Peyer's patch (tissue), 4 donors: ENCODE measurements at regions not wholly inside any gene's neighbourhood (a gene's known extent, or its start where the extent isn't known, plus 50 kb on each side); places are given as distances from the start of the nearest gene placed in this dataset.
A peak's percentile ranks its signal among the peaks of the same experiment; 100 is the strongest.

Source experiments
- DNase-seq, 3 donors: peaks; one replicate each; pipeline ENCODE4 v3.0.0-alpha.2; 2017 to 2019
- H3K27ac ChIP-seq, 4 donors: fragments of 200-600 bp; sonication (generic); one replicate each; pipeline ENCODE4 v1.5.1; 2016 to 2019
- H3K27me3 ChIP-seq, 2 donors: fragments of 200-600 bp; sonication (generic); one replicate each; pipeline ENCODE4 v1.5.1; 2019
- H3K36me3 ChIP-seq, 3 donors: fragments of 200-600 bp; sonication (generic); one replicate each; pipeline ENCODE4 v1.5.1; 2016 to 2019
- H3K4me1 ChIP-seq, 4 donors: fragments of 200-600 bp; sonication (generic); one replicate each; pipeline ENCODE4 v1.5.1; 2016 to 2019
- H3K4me3 ChIP-seq, 4 donors: fragments of 200-600 bp; sonication (generic); 1 replicate in 3 of 4; 2 replicates in 1 of 4; pipeline ENCODE4 v1.5.1; 2016 to 2019; ENCODE audit warnings: mild to moderate bottlenecking in 1 of 4
- H3K9me3 ChIP-seq, 4 donors: fragments of 200-600 bp; sonication (generic); one replicate each; pipeline ENCODE4 v1.5.1; 2016 to 2019; ENCODE audit warnings: mild to moderate bottlenecking in 1 of 4
- CTCF ChIP-seq, 6 experiments: fragments of 450-650 bp in 4 of 6; fragments of 200-600 bp in 2 of 6; sonication (generic) in 1 of 6; IDR thresholded peaks; one replicate each; pipeline ENCODE4 v1.5.1; 2017 to 2019; ENCODE audit warnings: antibody characterized with exemption in 6 of 6, mild to moderate bottlenecking in 3 of 6, moderate library complexity in 1 of 6
- POLR2A ChIP-seq, 2 donors: fragments of 450-650 bp; IDR thresholded peaks; one replicate each; pipeline ENCODE4 v1.5.1; 2017; ENCODE audit warnings: antibody characterized with exemption in 2 of 2, mild to moderate bottlenecking in 2 of 2, moderate library complexity in 2 of 2

GRCh38 chr1:184289825-184290550 is 96.8 kb upstream of the C1orf21 start:
- no peak overlapping the region for H3K4me3 ChIP-seq
- H3K4me1 ChIP-seq = no peaks in the 10 kb centered on the region
- TF ChIP-seq POLR2A (IDR thresholded peaks at IDR 0.05) (no peak), CTCF (IDR thresholded peaks at IDR 0.05) (no peak)
- H3K27me3 ChIP-seq = no peaks in the 10 kb centered on the region
- no peaks in the 10 kb centered on the region for H3K9me3 ChIP-seq
- DNase-seq = no peak
- H3K36me3 ChIP-seq = no peaks in the 10 kb centered on the region
- no peak overlapping the region for H3K27ac ChIP-seq

- no peaks in the 10 kb centered on the region for H3K4me1 ChIP-seq
- no peak for TF ChIP-seq CTCF (IDR thresholded peaks at IDR 0.05)
- TF ChIP-seq POLR2A (IDR thresholded peaks at IDR 0.05) = no peak
Measured at GRCh38 chr1:184291701-184292100, 95.1 kb upstream of the C1orf21 start.

GRCh38 chr1:184292101-184292500 is 94.7 kb upstream of the C1orf21 start:
- Histone ChIP-seq H3K27me3 (no peaks in the 10 kb centered on the region), H3K36me3 (no peaks in the 10 kb centered on the region), H3K27ac (no peak overlapping the region), H3K4me1 (no peaks in the 10 kb centered on the region), H3K9me3 (no peaks in the 10 kb centered on the region), H3K4me3 (no peak overlapping the region)
- DNase-seq = no peak
- TF ChIP-seq POLR2A (IDR thresholded peaks at IDR 0.05) (no peak), CTCF (IDR thresholded peaks at IDR 0.05) (no peak)

More at GRCh38 chr1:184291701-184292100, 95.1 kb upstream of the C1orf21 start:
- no peaks in the 10 kb centered on the region for H3K36me3 ChIP-seq
- H3K27ac ChIP-seq = no peak overlapping the region
- H3K9me3 ChIP-seq = no peaks in the 10 kb centered on the region
- no peak overlapping the region for H3K4me3 ChIP-seq
- no peak for DNase-seq
- H3K27me3 ChIP-seq = no peaks in the 10 kb centered on the region

GRCh38 chr1:184294101-184294500 is 92.7 kb upstream of the C1orf21 start:
- no peak overlapping the region for H3K27ac ChIP-seq
- no peak overlapping the region for H3K4me3 ChIP-seq
- H3K36me3 ChIP-seq = no peaks in the 10 kb centered on the region
- DNase-seq = no peak
- H3K9me3 ChIP-seq = no peaks in the 10 kb centered on the region
- no peak for TF ChIP-seq CTCF (IDR thresholded peaks at IDR 0.05)
- TF ChIP-seq POLR2A (IDR thresholded peaks at IDR 0.05) = no peak
- H3K27me3 ChIP-seq = no peaks in the 10 kb centered on the region
- no peaks in the 10 kb centered on the region for H3K4me1 ChIP-seq

GRCh38 chr1:184296466-184297243 is 90.2 kb upstream of the C1orf21 start:
- Histone ChIP-seq H3K4me1 (peaks cover 0 to 4% (median 0%) of the 10 kb centered on the region in 4 donors), H3K27me3 (no peaks in the 10 kb centered on the region), H3K4me3 (no peak overlapping the region), H3K36me3 (no peaks in the 10 kb centered on the region), H3K9me3 (no peaks in the 10 kb centered on the region), H3K27ac (peak overlapping the region in 3 of 4 donors; percentile 8 to 71 (median 61))
- peak in 2 of 3 donors; percentile 47 to 81 for DNase-seq
- no peak for TF ChIP-seq CTCF (IDR thresholded peaks at IDR 0.05)
- TF ChIP-seq POLR2A (IDR thresholded peaks at IDR 0.05) = no peak
